Activated CD4-positive, alpha-beta T cell treated with anti-CD3 and anti-CD28 coated beads, Interleukin-2, amount 50 U/mL, for 16 hours (primary cell): ENCODE measurements at regions not wholly inside any gene's neighbourhood (a gene's known extent, or its start where the extent isn't known, plus 50 kb on each side); places are given as distances from the start of the nearest gene placed in this dataset.
"Not testable (repeated sequence)": the region's sequence is repeated elsewhere in the genome, so short reads cannot be mapped to it uniquely, and the experiment has no call there.

Source experiments
- DNase-seq: peaks from one replicate; pipeline ENCODE4 v3.0.0-alpha.2; 2020

DNA sequence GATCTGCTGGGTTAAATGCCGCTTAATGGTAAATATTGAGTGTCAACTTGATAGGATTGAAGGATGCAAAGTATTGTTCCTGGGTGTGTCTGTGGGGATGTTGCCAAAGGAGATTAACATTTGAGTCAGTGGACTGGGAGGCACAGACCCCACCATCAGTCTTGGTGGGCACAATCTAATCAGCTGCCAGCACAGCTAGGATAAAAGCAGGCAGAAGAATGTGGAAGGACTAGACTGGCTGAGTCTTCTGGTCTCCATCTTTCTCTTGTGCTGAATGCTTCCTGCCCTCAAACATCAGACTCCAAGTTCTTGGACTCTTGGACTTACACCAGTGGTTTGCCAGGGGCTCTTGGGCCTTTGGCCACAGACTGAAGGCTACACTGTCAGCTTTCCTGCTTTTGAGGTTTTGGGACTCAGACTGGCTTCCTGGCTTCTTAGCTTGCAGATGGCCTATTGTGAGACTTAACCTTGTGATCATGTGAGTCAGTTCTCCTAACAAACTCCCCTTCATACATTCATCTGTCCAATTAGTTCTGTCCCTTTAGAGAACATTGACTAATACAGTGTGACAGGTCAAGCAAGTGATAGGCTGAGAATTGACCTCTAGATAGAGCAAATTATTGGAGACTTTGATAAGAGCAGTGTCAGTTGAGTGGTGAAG, 332.5 kb downstream of the DLEU7 start:
- DNase-seq: not testable (repeated sequence)

DNA sequence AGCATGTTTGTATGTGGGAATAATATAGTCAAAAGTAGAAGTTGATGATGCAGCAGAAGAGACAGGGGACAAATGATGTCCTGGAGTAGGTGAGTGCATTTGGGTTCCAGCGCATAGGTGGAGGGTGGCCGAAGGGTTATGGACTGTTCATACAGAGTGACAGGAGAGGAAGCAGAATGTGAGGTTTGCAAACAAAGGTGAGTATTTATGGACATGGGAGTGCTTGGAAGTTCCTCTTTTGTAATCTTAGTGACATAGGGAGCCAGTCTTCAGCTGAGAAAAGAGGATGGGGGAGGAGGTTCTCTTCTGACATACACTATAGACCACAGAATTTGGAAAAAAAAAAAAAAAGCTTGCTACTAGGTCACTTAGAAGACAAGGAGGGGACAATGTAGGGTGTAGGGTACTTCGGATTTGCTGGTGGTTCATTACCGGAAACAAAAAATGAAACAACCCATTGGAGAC, 331.6 kb downstream of the DLEU7 start:
- DNase-seq: no peak

DNA sequence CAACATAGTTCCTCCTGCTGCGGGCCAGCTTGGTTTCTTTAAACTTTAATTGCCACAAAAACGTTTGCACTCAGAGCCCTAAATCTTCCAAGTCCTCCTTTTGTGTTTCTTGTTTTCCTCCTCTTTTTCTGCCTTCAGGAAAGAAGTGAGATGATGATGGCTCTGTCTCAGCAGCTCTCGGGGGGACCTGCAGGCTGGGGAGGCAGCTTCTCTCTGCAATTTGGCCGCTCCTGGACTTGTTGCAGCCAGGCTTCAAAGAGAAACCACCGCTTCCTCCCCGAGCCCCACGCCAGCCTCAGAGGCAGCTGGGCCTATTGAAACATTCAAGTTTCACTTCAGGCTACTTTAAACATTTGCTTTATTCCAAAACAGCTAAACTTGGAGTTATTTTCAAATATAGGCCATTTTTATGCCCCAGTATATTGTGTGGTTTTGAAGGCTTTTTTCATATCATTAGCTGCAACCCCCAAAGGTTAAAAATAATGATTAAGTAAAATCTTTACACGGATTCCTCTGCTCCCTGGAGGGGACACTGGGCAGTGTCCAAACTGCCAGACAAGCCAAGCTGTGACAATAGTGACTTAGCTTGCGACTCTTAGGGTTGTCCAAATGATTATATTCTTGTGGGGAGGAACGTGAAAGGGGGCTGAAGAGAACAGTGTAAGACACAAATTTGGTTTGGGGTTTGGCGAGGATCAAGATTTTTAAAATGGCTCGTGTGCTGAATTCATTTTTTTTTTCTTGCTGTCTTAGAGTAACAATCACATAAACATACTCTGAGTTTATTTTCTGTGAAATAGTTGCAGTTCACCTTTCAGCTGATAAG, 330.8 kb downstream of the DLEU7 start:
- peak; percentile 39 for DNase-seq

DNA sequence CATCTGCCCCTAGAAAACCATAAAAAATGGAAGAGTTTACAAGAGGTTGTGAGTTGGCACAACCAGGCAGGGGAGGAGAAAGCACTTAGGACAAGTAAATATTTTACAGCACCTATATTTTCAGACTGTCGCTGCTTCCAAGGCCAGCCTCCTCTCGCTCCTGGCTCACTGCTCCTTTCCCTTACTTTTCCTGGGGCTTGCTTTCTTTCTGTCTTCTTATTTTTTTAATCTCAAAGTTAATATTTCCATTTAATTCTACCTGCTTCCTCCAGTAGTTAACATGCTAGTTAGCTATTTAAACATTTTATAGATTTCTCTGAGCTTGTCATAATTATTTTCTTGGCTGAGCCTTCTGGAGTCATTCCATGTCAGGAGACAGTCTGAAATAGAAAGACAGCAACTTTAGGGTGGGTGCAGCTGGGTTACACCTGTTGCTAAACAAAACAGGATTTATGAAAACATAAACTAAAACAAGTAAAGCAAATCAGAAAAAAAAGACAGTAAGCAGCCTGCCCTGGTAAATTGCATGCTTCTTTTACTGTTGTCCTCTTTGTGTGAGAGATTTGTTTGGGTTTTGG, 330.1 kb downstream of the DLEU7 start:
- no peak for DNase-seq

DNA sequence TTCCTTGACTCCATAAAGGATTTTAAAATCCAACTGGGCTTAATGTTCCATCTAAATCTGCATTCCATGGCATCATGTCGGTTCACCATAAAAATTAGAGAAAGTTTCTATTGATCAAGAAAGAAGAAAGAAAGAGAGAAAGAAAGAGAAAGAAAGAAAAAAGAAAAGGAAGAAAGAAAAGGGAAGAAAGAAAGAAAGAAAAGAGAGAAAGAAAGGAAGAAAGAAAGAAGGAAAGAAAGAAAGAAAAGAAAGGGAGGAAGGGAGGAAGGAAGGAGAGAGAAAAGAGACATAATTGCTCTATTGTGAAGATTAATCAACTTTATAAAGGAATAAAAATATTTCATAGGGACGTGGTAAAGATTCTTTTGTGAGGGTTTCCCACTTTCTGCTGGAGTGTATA, 329.2 kb downstream of the DLEU7 start:
- DNase-seq: no peak

DNA sequence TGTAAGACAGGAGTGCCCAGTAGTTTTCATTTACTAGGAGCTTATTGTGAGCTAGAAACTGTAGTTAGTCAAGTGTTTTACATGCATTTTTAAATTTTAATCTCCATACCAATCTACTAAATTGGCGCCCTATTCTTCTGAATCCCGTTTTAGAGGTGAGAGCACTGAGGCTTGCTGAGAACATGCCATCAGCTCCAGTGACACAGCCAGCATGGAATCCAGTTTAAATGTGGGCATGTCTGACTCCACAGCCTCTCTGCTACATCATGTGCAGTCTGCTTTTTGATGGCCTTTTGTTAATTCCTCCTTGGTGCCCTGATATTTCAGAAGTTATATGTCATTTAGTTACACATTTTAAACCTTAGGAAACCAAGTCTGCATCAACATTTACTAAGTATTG, 325.4 kb downstream of the DLEU7 start:
- DNase-seq: no peak

DNA sequence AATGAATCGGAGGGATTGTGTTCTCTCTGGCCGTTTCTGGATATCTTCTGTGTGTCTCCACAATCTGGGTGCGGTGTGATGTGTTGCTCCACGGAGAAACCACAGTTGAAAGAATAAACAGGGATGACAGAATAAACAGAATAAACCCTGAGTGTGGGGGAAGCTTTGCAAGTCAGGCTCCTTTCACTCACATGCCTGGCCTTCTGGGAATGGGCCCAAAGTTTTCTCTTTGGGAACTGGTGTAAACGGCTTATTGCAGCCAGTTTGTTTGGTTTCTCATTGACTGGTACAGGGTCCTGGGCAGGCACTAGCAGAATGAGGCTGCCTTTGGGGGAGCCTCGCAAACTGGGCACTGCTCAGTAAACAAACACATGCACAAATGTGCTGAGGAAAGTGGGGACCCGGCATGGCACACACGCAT, 324.7 kb downstream of the DLEU7 start:
- no peak for DNase-seq

DNA sequence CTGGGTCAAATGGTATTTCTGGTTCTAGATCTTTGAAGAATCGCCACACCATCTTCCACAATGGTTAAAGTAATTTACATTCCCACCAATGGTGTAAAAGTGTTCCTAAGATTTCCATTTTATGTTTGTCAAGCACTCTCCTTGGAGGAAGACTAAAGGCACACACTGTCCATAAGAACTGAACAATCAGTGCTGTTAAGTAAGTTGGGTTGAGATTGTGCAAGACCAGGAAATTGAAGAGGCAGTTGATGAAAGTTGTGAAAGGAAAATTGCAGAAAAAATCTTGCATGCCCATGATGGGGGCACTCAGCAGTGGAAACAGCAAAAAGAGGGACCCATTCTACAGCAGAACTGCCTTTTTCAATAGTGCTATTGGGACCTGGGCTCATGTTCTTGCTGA, 323.6 kb downstream of the DLEU7 start:
- no peak for DNase-seq

DNA sequence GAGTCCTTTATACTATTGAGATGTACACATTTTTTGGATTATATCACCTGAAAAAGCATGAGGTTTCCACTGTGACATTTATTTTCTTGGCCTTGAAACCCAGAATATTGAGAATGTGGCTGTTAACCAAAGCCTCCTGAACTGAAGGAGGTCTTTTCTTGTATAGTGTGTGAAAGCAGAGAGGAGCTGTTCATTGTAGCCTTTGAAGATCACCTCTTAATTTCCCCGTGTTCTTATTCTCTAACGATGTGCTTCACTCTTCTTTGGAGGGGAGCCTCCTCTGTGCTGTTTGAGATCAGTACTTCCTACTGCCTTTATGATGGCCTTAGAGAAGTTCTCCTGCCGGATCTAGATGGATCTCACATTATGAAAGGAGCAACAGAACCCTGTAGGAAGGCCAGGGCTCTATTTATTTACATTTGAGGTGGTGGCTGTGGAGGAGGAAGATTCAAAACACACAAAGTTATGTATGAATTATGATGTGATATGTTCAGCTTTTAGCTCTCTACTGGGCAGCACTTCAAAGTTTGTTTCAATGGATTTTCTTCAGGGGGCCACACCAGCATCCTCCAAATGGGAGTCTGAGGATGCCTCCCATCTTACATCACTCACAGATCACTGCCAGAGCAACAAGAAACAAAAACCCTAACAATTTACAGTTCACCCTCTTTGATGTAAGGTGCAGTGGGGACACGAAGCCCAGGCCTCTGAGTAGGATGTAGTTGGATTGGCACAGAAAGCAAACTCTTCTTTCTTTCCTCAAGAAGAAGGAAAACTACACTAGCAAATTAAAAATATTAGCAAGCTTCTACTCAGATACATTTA, 322.3 kb downstream of the DLEU7 start:
- no peak for DNase-seq

DNA sequence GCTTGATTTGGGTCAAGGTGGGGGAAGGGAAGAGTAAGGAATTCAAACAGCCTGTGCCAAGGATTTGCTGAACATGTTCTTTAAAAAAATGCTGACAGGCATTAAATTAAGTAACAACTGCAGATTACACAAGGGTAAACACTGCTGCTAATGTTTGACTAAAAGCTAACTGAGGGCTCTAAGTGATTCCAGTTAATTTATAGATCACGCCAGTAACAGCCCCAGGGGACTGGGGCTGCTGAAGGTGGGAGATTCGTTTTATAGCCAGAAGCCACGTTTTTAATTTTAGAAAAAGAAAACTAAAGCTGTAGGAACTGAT, 321.7 kb downstream of the DLEU7 start:
- DNase-seq: no peak

DNA sequence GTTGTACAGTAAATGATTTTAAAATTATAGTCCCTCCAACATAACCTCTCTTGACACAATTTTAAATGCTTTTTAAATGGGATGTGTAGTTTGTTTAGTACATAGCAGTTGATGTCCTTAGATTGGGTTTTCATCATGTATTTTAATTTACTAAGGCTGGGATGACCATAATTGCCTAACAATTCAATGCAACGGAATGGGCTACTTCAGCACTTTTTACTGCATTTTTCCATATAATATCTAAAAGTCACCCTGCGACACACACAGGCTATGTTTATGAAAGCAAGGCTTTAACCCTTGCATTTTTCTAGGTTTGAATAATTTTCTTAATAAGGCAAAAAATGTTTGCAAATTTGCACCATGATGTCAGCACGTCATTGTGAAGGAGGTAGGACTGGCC, 321.0 kb downstream of the DLEU7 start:
- no peak for DNase-seq

DNA sequence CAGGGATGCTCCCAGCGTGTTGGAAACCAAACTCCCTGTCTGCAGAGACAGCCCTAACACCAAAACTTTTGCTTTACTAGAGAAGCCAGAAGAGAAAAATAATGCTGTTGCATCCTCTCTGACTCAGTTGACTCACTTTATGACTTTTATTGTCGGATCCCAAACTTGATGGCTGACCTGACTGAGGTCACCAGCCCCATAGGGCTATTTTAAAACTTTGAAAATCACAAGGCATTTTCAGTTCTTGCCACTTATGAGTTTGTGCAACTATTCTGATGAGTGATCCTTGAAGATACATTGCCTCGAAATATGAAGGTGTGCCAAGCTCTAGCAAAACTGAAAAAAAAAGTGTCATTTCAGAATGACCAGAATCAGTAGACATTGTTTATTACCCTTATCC, 320.2 kb downstream of the DLEU7 start:
- DNase-seq: no peak

DNA sequence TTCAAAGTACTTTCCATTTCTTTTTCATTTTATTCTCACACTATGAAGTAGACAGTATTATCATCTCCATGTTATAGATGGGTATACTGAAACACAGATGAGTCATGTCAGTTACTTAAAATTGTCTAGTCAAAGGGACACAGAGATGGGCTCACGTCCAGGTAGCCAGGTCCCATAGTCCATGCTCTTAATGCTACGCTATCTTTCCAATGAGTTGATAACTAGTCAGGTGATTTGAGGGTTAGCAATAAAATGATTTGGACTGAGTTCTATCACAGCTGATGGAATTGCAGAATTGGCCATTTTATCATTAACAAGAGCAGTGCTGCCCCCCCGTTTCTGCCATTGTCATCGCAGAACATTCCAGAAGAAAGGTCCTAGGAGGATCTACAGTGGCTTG, 318.9 kb downstream of the DLEU7 start:
- no peak for DNase-seq

DNA sequence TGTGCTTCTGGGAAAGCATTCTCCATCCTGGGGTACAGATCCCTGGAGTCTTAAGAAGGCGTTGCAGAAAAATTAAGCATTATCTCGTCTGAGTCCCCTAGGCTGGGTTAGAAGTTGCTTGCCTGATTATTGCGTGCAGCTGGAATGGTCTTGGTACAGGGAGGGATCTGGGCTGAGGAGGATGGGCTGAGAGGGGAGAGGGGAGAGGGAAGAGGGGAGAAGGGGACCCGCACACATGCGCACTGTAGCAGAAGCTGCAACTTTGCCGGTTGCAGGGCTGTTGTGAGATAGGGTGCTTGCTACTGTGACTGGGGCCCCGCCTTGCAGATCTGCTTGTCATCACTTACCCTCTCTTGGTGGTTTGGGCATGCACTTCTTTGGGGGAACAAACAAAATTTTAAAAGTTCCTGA, 316.8 kb downstream of the DLEU7 start:
- DNase-seq: no peak

DNA sequence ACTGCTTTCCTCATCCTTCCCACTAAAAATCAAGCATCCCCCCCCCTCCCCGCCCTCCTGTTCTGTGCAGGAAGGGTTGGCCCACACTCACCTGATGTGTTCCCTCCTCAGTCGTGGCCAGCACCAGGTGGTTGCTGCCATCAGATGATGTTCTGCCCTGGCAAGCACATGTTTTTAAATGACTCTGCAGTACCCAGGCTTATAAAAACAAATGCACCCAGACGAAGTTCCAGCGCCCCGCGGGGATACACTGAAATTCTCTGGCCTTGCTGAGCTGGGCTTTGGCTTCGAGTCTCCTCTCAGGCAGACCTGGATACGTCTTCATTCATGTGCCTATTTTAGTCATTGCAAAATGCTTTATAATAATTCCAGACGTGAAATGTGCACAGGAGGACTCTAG, 316.3 kb downstream of the DLEU7 start:
- DNase-seq: no peak

DNA sequence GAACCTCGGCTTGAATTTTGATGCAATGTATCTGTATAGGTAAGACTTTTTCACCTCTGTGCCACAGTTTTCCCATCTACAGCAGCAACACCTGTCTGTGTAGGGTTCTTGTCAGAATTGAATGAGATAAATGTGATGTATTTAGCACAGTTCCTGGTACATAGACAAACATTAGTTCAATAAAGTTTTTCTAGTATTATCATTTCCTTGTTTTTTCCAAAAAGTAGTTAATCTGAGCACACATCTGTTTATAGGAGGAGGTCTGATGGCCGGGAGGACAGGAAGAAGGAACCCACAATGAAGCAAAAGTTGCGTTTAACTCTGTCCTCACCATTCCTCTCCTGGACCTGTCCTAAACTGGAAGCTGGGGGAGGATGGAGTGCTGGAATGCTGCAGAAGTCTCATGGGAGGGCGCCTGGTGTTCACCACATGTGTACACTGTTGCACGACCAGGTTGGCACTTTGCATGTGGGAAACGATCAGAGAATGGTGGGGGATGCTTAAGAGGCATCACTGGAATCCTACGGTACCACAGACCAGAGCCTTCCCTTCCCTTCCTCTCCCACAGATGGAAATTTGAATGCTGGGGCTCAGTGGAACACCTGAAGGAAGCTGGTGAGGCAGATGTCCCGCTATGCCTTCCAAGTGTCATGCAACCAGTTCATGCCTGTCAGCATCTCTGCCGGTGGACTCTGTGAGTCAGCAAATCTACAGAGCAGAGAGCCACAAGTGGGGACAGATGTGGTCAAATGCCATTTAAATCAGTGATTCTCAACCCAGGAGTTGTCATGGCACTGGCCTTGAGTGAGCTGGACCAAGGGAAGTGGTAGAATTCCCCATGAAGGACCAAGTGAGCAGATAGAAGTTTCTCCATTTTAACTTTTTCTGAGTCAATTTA, 315.6 kb downstream of the DLEU7 start:
- DNase-seq: no peak

DNA sequence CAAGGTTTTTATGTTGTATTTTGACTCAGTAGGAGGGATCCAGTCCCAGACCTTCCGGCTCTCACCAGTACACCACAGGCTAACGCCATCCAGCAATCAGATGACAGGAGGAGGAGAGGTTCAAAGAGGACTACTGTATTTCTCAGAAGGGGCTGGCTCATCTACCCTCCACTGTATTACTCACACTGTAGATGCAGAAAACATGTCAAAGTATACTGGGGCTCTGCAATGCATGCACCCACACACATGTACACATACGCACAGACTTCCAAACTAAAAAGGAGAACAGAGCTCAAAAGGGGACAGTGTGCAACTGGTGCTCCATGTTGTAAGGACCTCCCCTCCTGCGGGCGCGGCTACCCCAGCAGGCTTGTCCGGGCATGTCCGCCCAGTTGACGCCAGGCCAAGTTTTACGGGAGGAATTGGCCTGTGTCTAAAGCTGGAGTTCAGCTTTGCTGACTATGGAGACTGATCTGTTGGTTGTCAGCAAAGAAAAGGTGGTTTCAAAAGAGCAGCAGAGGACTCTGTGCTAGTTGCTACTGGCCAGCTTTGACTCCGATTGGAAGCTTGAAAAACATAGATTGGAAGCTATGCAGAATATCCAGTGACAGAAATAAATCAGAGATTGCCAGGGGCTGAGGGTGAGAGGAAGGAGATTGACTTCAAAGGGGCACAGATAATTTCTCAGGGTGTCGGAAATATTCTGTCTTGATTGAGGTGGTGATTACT, 314.2 kb downstream of the DLEU7 start:
- DNase-seq: peak; percentile 20

DNA sequence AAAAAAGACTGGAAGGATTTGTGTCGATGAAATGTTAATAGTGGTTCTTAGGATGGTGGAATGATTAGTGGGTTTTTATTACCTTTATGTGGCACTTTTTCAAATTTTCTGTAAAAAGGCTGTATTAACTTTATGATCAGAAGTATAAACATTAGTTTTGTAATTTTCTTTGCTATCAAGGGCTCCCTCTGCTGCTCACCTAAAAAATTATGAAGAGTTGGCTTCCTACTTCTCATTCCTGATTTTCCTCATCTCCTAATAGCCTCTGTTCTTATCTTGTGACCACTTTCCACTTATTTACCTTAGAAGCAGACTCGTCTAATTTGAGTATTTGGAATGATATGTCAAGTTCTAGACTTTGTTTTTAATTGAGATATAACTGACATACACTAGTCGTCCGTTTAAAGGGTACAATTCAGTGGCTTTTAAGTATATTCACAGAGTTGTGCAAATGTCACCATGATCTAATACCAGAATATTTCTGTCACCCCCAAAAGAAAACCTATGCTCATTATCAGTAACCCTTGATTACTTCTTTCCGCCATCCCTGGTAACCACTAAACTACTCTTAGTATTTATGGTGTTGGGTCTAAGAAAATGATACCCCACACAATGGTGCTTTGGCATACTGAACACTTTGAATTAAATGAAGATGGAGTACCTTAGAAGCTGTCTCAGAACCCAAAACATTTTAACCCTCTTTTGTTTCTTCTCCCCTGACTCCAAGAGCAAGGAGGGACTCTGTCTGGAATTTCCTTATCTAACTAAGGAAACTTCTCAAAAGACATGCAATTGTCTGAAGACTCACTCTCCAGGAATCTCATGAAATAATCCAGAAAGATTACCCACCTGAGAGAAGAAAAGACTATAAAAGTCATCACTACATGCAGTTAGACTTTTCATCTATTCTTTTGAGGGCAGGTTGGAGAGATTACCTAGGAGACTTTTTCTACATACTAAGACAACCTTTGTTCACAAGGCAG, 311.3 kb downstream of the DLEU7 start:
- no peak for DNase-seq

DNA sequence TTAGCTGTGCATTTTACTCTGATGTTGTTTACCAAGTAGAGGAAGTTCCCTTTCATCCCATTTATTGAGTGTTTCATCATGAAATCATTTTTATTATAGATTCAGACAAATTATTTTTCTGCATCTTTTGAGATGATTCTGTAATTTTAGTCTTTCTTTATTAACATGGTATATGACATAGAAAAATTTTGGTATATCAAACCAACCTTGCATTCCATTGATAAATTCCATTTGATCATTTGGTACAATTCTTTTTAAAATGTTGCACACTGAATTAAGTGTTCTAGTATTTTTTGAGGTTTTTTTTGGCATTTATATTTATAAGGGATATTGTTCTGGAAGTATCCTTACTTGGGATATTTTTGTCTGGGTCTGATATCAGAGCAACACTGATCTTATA, 308.4 kb downstream of the DLEU7 start:
- no peak for DNase-seq

DNA sequence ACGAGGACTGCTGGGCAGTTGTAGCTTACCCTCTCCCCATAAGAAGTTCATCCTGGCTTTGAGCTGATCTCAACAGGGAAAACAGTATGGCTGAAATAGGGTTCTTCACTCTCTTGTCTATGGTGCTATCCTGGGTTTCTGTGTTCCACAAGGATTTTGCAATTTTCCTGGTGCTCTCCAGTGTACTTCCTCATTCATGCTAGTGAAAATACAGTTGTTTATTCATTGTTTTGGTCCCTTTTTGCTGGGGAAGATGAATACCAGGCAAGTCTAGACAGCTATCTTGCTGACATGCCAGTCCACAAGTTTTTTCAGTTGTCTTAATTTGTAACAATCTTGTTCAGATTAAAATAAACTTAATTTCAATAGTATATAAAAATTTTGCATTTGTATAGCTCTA, 306.5 kb downstream of the DLEU7 start:
- DNase-seq: no peak
